ENCODE measurements at regions not wholly inside any gene's neighbourhood (a gene's known extent, or its start where the extent isn't known, plus 50 kb on each side); places are given as distances from the start of the nearest gene placed in this dataset.
"Not testable (repeated sequence)": the region's sequence is repeated elsewhere in the genome, so short reads cannot be mapped to it uniquely, and the experiment has no call there.

DNA sequence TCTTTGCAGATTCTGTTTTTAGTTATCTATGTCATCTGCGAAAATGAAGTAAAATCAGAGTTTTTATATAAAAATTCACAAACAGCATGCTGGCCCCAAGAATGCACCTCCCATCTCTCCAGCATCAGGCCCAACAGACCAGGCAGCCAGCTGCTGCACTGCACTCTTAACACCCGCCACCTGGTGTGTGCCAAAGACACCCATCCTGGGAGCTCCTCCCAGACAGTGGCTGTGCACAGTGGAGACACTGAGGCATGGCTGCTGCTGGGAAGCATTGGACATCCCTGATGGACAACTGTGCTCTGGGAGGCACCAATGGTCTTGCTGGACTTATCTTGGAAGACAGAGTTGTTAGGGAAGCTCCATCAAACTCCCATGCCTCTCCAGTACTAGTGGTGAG lies 817.2 kb downstream of the TMEM121 start:
- peaks cover 61% of the 10 kb centered on the region for H3K4me1 ChIP-seq (ENCODE audit: control insufficient read depth, low read length)
- H3K36me3 ChIP-seq (ENCODE audit: control insufficient read depth, low read length): peaks cover 30% of the 10 kb centered on the region
- no peak overlapping the region for H3K4me3 ChIP-seq (ENCODE audit: low read length)
- no peaks in the 10 kb centered on the region for H4K20me1 ChIP-seq (ENCODE audit: control insufficient read depth, insufficient read depth, low read depth, low read length)
- no peaks in the 10 kb centered on the region for H3K27me3 ChIP-seq (ENCODE audit: control insufficient read depth, low read length)
- peaks cover 22% of the 10 kb centered on the region for H3F3A ChIP-seq (ENCODE audit: control insufficient read depth, insufficient read depth)
- H3K9me2 ChIP-seq (replicated peaks; ENCODE audit: control insufficient read depth, low read length): no peaks in the 10 kb centered on the region
- no peak overlapping the region for H3K4me2 ChIP-seq (ENCODE audit: low read length)
- H3K9me3 ChIP-seq (ENCODE audit: control insufficient read depth, insufficient read depth, low read length): no peaks in the 10 kb centered on the region
- no peak overlapping the region for H3K27ac ChIP-seq (ENCODE audit: low read depth, low read length)
- TF ChIP-seq, protein P1, sequence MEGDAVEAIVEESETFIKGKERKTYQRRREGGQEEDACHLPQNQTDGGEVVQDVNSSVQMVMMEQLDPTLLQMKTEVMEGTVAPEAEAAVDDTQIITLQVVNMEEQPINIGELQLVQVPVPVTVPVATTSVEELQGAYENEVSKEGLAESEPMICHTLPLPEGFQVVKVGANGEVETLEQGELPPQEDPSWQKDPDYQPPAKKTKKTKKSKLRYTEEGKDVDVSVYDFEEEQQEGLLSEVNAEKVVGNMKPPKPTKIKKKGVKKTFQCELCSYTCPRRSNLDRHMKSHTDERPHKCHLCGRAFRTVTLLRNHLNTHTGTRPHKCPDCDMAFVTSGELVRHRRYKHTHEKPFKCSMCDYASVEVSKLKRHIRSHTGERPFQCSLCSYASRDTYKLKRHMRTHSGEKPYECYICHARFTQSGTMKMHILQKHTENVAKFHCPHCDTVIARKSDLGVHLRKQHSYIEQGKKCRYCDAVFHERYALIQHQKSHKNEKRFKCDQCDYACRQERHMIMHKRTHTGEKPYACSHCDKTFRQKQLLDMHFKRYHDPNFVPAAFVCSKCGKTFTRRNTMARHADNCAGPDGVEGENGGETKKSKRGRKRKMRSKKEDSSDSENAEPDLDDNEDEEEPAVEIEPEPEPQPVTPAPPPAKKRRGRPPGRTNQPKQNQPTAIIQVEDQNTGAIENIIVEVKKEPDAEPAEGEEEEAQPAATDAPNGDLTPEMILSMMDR (IDR thresholded peaks at IDR 0.05; ENCODE audit: low read depth, low read length, poor library complexity, severe bottlenecking): no peak
- no peak for TF ChIP-seq EZH2phosphoT487 (IDR thresholded peaks at IDR 0.05; ENCODE audit: borderline replicate concordance, low read length)
- H3K79me2 ChIP-seq (ENCODE audit: control insufficient read depth, low read length): peaks cover 6% of the 10 kb centered on the region

DNA sequence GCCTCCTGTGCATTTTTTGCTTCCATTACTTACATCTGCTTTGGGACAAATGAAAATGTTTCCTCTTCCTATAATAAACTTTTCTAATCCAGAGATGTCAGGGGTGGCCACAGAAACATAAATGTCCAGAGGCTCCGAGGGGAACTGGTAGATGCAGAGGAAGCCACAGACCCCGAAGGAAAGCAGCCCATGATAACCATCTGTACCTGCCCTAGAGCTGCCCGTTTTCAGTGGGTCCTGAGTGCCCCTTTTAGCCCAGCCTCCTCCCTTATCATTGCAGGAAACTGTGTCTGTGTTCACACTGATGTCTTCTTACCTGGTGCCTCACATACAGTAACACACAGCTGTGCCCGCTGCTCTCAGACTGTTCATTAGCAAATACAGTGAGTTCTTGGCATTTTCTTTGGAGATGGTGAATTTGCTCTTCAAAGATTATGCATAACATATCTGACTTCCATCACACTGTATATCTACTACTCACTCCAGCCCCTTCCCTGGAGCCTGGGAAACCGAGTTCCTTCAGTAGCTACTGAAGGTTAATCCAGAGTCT lies 817.8 kb downstream of the TMEM121 start:
- Histone ChIP-seq H3F3A (ENCODE audit: control insufficient read depth, insufficient read depth) (peaks cover 24% of the 10 kb centered on the region), H3K36me3 (ENCODE audit: control insufficient read depth, low read length) (peaks cover 30% of the 10 kb centered on the region), H3K4me1 (ENCODE audit: control insufficient read depth, low read length) (peaks cover 66% of the 10 kb centered on the region)
- H4K20me1 ChIP-seq (ENCODE audit: control insufficient read depth, insufficient read depth, low read depth, low read length); H3K9me3 ChIP-seq (ENCODE audit: control insufficient read depth, insufficient read depth, low read length); H3K9me2 ChIP-seq (replicated peaks; ENCODE audit: control insufficient read depth, low read length); H3K4me2 ChIP-seq (ENCODE audit: low read length); H3K4me3 ChIP-seq (ENCODE audit: low read length); H3K27ac ChIP-seq (ENCODE audit: low read depth, low read length); H3K79me2 ChIP-seq (ENCODE audit: control insufficient read depth, low read length); H3K27me3 ChIP-seq (ENCODE audit: control insufficient read depth, low read length): not testable (repeated sequence)

- not testable (repeated sequence) for H3K4me3 ChIP-seq (ENCODE audit: low read length); H3K9me3 ChIP-seq (ENCODE audit: control insufficient read depth, insufficient read depth, low read length); H3K9me2 ChIP-seq (replicated peaks; ENCODE audit: control insufficient read depth, low read length); H3K27ac ChIP-seq (ENCODE audit: low read depth, low read length); H4K20me1 ChIP-seq (ENCODE audit: control insufficient read depth, insufficient read depth, low read depth, low read length); H3K79me2 ChIP-seq (ENCODE audit: control insufficient read depth, low read length); H3K27me3 ChIP-seq (ENCODE audit: control insufficient read depth, low read length); H3K4me2 ChIP-seq (ENCODE audit: low read length)
- Histone ChIP-seq H3K36me3 (ENCODE audit: control insufficient read depth, low read length) (peaks cover 30% of the 10 kb centered on the region), H3F3A (ENCODE audit: control insufficient read depth, insufficient read depth) (peaks cover 24% of the 10 kb centered on the region), H3K4me1 (ENCODE audit: control insufficient read depth, low read length) (peaks cover 73% of the 10 kb centered on the region)
Measured at GRCh38 chr14:106344791-106345479, 818.6 kb downstream of the TMEM121 start.

DNA sequence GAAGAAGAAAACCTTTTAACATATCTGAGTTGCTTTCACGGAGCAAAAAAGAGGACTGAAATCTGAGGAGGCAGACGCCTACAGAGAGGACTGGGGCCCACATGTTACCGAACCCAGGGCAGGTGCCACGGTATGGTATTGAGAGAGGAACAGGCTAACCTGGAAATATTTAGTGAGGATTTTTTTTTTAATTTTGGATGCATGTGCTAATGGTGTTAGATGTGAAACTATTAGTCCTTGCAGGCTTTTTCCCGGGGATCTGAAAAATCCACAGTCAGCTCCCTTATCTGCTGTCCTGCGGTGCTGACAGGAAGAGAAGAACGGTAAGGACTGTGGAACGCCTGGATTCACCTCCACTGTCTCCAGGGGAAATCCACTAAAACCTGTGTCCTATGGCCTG lies 819.7 kb downstream of the TMEM121 start:
- H4K20me1 ChIP-seq (ENCODE audit: control insufficient read depth, insufficient read depth, low read depth, low read length): no peaks in the 10 kb centered on the region
- no peaks in the 10 kb centered on the region for H3K27me3 ChIP-seq (ENCODE audit: control insufficient read depth, low read length)
- peaks cover 30% of the 10 kb centered on the region for H3K36me3 ChIP-seq (ENCODE audit: control insufficient read depth, low read length)
- no peak overlapping the region; the same call in 1 of the 2 replicates for H3K4me2 ChIP-seq (ENCODE audit: low read length)
- no peak overlapping the region for H3K27ac ChIP-seq (ENCODE audit: low read depth, low read length)
- TF ChIP-seq, protein P1 (IDR thresholded peaks at IDR 0.05; ENCODE audit: low read depth, low read length, poor library complexity, severe bottlenecking): no peak
- TF ChIP-seq EZH2phosphoT487 (IDR thresholded peaks at IDR 0.05; ENCODE audit: borderline replicate concordance, low read length): no peak
- peaks cover 7% of the 10 kb centered on the region for H3K79me2 ChIP-seq (ENCODE audit: control insufficient read depth, low read length)
- no peak overlapping the region for H3K4me3 ChIP-seq (ENCODE audit: low read length)
- H3F3A ChIP-seq (ENCODE audit: control insufficient read depth, insufficient read depth): peaks cover 28% of the 10 kb centered on the region
- peaks cover 73% of the 10 kb centered on the region for H3K4me1 ChIP-seq (ENCODE audit: control insufficient read depth, low read length)
- H3K9me3 ChIP-seq (ENCODE audit: control insufficient read depth, insufficient read depth, low read length): no peaks in the 10 kb centered on the region
- H3K9me2 ChIP-seq (replicated peaks; ENCODE audit: control insufficient read depth, low read length): no peaks in the 10 kb centered on the region

All from DOHH2 (cell line).